AG04450 (cell line): ENCODE measurements at regions not wholly inside any gene's neighbourhood (a gene's known extent, or its start where the extent isn't known, plus 50 kb on each side); places are given as distances from the start of the nearest gene placed in this dataset.

Experiments used
- CTCF ChIA-PET: fragments of 300-600, 350-600 bp; formaldehyde crosslinking; extraction: SDS; loops from one replicate; lab custom pipeline; 2022; ENCODE audit warnings: antibody characterized with exemption, inconsistent platforms; lab: Charles Lee
- POLR2A ChIA-PET: fragments of 350-600 bp; formaldehyde crosslinking; extraction: SDS; loops from one replicate; lab custom pipeline; 2021; ENCODE audit warnings: antibody characterized with exemption, inconsistent platforms; lab: Yijun Ruan, JAX
- DNase-seq: peaks from one replicate; pipeline ENCODE4 v3.0.0-alpha.2; 2011; ENCODE audit warnings: low read depth, low spot score
- H3K27ac ChIP-seq: one replicate; pipeline ENCODE4 v1.5.1; 2012; ENCODE audit warnings: low read depth, low read length, control low read depth
- H3K27me3 ChIP-seq: one replicate; pipeline ENCODE4 v1.6.0; 2012; ENCODE audit warnings: low read length; ENCODE audit not compliant: control insufficient read depth, insufficient read depth
- H3K4me3 ChIP-seq: 2 replicates; pipeline ENCODE4 v1.5.1; 2011; ENCODE audit warnings: mild to moderate bottlenecking, low read depth, low read length, control low read depth
- H3K9me3 ChIP-seq: 2 replicates; pipeline ENCODE4 v1.5.1; 2012; ENCODE audit warnings: low read length; ENCODE audit not compliant: control insufficient read depth, insufficient read depth
- CTCF ChIP-seq: IDR thresholded peaks from 2 replicates; pipeline ENCODE4 v1.5.1; 2011; ENCODE audit warnings: low read depth, low read length, control low read depth, inconsistent platforms

DNA sequence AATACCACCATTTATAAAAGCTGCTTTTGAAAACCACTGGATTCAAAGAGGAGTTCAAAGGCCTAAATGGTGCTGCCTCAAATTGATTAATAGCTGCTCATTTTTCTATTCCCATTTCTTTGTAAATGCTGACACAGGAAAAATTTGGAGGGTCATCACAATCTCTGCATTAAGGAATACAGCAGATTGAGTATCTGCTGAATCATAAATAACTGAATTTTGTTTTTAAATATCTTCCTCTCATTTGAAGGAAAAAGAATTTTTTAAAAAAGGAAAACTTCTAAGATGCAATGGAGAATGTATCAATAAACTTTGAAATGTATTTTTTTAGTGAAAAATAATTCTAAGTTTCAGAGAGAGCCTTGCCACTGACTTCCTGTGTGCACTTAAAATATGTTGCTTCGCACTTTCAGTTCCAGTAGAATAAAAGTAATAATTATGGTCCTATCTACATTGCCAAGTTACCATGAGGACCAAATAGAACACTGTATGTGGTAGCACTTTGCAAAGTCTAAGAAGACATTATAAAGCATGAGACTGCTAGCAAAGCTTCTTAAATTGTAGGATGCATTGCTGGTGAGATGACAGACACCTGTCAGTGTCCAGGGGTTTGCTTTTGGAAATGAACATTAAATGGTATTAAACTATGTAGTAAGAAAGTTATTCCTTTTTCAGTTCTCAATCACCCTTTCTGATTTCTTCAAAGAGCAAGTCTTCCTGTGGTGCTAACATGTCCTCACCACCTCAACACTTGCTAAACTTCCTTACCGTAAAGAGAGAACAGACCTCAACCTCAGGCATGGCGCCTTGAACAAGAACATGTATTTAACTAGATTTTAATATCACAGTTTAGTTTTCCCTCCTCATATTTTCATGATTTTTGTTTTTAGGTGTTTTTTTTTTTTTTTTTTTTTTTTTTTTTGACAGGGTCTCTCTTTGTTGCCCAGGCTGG, 555.1 kb downstream of the EBF1 start:
- no peak overlapping the region for H3K27ac ChIP-seq
- no peak for TF ChIP-seq CTCF
- POLR2A ChIA-PET = no interaction called here
- no peaks in the 10 kb centered on the region for H3K9me3 ChIP-seq
- H3K27me3 ChIP-seq = no peaks in the 10 kb centered on the region
- H3K4me3 ChIP-seq = no peak overlapping the region
- CTCF ChIA-PET = no interaction called here
- no peak for DNase-seq

- no peak overlapping the region for H3K4me3 ChIP-seq
- CTCF ChIA-PET = no interaction called here
- POLR2A ChIA-PET = no interaction called here
- no peaks in the 10 kb centered on the region for H3K9me3 ChIP-seq
- no peak overlapping the region for H3K27ac ChIP-seq
- DNase-seq = no peak
- H3K27me3 ChIP-seq = no peaks in the 10 kb centered on the region
- TF ChIP-seq CTCF = no peak
Observed at GRCh38 chr5:158543539-158544387, 556.0 kb downstream of the EBF1 start.

DNA sequence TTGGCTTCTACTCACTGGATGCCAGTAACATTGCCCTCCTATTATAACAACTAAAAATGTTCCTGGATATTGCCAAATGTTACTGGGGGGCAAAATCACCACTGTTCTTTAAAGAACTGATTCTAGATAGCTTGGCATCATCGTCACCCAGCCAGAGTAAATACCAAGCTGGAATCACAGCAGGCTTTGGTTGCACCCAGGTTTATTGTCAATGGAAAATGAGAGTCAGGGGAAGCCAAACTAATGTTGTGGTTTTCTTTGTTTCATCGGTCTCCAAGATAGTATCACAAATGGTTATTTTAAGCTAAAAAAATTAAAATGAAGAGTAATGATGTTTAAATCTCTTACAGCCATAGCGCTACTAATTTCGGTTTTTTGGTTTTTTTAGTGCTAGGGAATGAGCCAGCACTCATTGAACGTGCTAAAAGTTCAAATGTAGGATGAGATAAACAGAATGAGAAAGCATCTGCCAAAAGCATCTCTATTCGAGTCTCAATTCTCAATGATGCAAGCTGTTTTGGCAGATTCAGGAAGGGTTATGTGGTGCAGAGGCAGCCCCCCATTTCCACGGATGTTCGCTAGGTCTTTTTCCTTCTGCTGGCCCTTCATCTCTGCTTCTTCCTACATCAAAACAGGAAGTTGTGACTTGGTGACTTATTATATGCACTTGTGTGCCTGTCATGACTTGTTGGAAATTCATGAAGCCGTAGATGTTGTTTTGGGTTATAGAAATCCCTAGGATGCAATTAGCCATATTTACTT, 558.0 kb downstream of the EBF1 start:
- Histone ChIP-seq H3K9me3 (no peaks in the 10 kb centered on the region), H3K27me3 (no peaks in the 10 kb centered on the region), H3K27ac (no peak overlapping the region), H3K4me3 (no peak overlapping the region)
- ChIA-PET CTCF (no interaction called here), POLR2A (no interaction called here)
- no peak for DNase-seq
- no peak for TF ChIP-seq CTCF

DNA sequence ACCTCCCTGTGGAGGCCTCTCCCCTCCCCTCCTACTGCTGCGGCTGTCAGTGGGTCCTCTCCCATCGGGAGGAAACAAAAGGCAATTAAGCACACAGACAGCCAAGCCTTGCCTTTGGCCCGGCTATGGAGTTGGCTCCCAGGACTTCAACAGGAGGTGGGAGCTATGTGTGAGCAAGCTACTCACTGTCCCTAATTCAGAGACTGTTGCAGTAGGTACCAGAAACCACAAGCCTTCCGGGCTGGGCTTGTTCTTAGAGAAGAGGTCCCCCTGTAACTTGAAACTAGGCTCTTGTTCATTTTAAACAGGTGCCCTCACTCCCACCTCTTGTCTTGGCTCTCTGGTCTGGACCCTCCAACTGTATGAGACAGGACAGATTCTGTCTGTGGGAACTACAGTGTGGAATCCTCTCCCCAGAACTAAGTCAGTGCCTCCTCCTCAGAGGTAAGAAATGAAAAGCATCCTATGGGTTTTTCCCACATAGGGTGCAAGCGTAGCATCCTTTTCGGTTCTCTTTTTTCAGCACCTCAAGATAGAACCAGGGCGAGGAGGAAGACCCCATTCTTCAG, 561.1 kb downstream of the EBF1 start:
- no peak overlapping the region for H3K4me3 ChIP-seq
- H3K9me3 ChIP-seq = no peaks in the 10 kb centered on the region
- no peak for TF ChIP-seq CTCF
- H3K27ac ChIP-seq = no peak overlapping the region
- ChIA-PET CTCF (no interaction called here), POLR2A (interaction anchor here (0.5 kb wide), 1 partner anchor 15 kb away, joined by 4 read pairs; no protein-coding TSS in a partner anchor)
- no peaks in the 10 kb centered on the region for H3K27me3 ChIP-seq
- DNase-seq = no peak
